ENCODE measurements at regions not wholly inside any gene's neighbourhood (a gene's known extent, or its start where the extent isn't known, plus 50 kb on each side); places are given as distances from the start of the nearest gene placed in this dataset.

DNA sequence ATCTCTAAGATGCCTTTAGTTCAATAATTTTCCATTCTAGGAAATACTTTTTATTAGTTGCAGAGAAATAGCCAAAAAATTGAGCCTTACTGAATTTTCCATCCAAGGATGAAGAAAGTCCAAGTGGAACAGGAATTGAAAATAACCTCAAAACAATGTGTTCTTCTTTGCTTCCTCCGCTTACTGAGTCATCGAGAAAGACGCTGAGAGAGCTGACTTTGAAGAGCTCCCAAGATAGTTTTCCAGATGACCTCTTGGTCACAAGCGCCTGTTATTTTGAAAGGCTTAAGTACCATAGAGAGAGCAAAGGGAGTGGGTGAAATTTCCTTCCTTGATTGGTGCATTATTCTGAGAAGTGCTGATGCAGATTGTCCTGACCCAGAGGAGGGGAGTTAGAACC, 253.5 kb upstream of the ATP10B start:
- TF ChIP-seq POLR2A (IDR thresholded peaks at IDR 0.05; ENCODE audit: low read length) (no peak), GATA1 (IDR thresholded peaks at IDR 0.05; ENCODE audit: low read depth, low read length) (no peak)

Data from erythroblast (primary cell).